NCI-H748 (cell line): ENCODE measurements at regions not wholly inside any gene's neighbourhood (a gene's known extent, or its start where the extent isn't known, plus 50 kb on each side); places are given as distances from the start of the nearest gene placed in this dataset.

Experiments
- DNase-seq: peaks from one replicate; lab custom pipeline; 2025; ENCODE audit not compliant: unreplicated experiment; lab: John Stamatoyannopoulos, UW

DNA sequence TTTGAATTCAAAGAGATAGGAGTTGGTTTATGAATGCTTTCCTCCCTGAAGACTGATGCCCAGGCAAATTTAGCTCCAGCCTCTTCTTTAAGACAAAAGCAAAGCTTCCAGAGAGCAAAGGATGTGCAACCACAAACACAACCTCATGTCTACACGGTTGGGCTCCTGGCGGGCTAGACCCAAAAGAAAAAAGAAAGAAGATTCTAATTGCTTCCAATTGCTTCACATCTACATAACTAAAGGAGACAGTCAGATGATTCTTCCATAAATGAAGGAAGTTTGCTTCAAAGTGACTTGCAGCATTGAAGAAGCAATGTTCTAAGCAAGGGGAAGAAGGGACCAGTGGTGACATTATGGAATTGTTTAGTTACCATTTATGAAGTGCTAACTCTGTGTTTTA lies 1603.0 kb upstream of the TENM3 start:
- DNase-seq: no peak

DNA sequence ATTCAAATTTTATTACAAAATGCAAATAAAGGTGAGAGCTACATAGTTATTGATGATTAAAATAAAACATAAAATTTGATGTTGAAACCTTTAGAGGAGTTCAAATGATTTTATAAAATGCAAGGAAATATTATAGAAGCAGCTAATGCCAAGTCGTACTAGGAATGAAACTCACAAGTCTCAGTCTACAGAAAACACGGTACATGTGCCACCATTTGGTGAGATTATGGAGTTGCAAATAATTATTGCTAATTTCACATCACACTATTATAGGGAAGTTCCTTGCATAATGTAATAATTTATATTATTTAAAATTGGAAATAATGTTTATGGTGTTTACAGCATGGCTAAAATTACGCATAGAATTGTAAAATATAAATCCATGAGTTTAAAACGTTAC lies 1601.7 kb upstream of the TENM3 start:
- no peak for DNase-seq

DNA sequence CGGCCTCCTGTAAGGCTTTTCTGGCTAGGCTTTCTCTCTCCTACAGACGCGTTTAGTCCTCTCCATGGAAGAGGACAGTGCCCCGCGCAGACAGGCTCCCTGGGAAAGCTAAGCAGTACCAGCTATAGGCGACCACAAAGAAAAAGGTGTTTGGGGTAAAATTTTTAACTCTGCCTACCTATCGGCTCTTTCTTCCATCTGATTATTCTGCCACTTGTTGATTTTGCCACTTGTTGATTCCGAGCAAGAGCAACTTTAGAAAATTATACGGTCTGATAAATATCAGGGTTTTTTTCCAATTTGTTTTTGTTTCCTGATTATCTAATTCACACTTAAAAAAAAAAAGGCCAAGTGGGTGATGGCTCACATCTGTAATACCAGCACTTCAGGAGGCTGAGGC lies 1600.5 kb upstream of the TENM3 start:
- no peak for DNase-seq

DNA sequence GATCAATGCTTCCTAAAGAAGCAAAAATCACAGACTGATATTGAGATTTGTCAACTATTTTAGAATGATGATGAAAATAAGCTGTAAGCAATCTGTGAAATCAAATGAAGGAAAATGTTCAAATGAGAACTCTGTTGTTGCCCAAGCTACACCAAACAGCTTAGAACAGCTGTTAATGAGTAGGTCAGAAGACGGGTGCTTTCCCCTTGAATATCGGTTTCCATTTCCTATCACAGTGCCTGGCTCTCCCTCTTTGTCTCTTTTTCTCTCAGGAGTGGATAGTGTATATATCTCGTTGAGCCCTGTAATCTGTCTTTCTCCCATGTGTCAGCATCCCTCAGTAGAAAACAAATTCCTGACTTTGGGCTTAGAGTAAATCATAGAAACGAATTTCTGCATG lies 1592.9 kb upstream of the TENM3 start:
- DNase-seq: no peak

DNA sequence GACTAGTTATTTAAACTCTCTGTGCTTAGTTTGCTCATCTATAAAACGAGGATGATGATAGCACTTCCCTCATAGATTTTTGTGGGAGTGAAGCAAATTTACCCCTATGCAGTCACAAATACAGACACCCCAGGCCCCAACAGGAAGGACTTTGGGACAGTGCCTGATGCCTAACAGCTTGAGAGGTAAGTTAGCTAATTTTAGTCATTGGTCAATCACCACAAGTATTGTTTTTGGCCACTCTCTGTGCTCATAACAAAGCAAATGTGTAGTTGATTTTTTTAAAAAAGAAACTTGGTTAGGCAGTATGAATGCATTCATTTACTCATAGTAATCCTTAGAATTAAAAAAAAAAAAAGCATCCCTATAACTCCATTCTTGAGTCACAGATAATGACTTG lies 1590.7 kb upstream of the TENM3 start:
- no peak for DNase-seq

DNA sequence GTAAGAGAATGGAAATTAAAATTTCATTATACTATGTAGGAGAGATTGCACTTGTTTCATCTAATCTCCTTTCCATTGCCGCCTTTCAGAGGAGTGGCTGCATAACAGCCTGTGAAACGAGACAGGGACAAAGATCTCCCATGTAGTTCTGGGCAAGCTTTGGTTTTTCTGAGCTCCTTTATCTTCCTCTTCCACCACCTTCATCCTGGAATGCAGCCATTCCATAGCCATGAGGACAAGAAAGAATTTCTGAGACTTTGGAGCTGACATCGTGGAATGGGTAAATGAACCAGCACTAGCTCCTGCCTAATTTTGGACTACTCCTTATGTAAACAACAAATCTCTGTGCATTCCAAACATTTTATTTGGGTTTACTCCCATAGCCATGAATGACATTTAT lies 1587.3 kb upstream of the TENM3 start:
- DNase-seq: no peak

DNA sequence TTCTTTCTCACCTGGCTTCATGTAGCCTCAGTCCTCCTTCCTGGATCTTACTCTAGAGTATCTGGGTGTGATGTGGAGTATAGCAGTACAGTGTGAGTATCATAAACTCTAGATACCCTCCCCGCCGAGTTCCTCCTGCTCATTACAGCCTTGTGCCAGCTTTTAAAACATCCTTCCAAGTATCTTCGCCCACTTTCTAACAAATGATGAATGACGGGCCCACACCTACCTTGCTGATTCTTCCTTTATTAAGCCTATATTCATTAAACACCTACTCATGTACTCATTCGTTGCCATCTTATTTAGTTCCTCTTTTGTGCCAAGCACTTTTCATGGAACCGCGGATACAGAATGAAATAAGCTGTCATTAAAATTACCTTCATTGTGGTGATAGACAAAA lies 1585.3 kb upstream of the TENM3 start:
- DNase-seq: no peak

DNA sequence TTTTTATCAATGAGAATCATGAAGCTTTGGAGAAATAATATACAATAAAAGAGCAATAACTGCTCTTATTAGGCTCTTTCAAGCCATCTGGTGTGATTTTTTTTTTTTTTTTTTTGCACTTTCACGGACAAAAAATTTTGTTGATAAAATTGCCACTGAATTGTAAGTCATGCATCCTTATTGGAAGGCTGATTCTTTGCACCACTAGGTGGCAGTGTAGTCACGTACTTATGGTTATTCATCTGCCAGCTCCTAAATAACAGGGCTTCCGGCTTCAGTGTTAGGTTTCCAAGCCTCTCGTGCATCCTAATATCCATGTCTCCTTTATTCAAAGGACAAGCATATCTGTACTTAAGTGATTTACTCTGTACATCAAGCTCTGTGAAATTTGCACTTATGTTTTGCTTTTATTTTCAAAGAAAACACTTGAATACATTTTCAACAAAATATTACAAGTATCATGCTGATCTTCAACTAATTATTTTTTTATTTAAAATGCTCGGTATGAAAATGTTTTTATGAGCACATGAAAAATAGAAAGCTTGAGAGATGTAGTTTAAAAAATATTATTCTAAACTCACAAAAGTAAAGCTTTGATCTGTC lies 1578.3 kb upstream of the TENM3 start:
- DNase-seq: peak; percentile 91

DNA sequence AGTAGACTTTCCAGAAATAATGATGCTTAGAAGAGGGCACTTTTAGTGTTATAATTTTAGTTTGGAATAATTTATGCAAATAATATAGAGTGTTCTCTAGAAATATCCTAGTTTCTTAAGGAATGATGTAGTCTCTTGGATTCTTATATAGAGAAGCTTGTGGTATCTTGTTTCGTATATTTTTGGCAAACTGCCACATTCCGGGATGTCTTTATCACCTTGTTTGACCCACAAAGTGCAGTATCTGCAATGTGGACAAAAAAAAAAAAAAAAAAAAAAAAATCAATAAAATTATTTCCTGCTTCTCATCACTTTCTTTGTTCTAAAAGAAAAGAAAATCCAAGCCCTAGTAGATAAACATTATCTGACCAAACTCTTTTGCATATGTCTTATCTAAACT lies 1577.7 kb upstream of the TENM3 start:
- DNase-seq: peak; percentile 65

DNA sequence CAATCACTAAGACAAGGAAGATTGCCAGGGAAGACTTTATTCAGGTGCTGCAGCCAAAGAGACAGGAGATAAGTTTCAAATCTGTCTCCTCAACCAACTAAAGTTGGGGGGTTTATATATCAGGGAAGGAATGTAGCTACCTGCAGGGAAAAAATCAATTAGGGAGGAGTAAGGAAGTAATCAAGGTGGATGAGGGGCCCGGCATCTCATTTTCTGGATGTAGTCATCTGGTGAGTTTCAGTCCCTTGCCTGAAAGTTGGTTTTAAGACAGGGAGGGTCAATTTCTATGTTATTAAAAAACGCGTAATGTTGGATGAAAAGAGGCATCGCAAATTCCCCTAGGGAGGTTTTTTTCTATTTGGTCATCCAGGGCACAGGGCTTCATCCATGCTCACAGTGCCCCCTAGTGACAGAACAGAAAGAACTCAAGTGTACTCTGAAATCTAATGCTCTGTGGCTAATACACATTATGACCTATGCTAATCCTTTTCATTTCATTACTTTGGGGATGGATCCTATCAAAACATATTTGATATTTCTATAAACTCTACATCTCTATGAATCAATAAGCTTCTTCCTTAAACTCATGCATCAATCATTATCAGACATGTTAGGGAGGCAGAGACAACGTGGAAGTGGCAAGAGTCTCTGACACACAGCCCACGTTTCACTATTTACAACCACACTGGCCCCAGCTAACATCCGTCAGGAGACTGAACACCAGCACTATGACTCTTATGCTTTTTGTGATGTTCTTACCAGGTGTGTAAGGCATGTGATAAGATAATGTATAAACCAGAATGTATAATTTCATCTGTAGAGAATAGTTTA lies 1577.0 kb upstream of the TENM3 start:
- DNase-seq: peak; percentile 75

DNA sequence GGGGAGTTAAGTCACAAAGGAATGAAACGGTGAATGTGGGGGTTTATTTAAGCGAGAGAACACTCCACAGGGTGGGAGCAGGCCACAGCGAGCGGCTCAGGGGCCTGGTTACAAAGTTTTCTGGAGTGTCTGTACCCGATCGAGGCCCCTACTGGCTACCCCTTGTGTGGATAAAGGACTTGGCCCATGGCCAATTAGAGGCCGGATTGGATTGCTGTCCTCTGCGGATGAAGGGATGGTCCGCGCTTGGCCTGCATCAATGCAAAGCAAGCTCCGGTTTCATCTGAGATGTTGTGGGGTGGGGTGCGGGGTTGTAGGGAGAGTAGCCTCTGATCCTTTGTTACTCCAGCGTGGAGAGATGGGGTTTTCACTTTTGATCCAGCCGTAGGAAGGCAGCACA lies 1574.5 kb upstream of the TENM3 start:
- no peak for DNase-seq

DNA sequence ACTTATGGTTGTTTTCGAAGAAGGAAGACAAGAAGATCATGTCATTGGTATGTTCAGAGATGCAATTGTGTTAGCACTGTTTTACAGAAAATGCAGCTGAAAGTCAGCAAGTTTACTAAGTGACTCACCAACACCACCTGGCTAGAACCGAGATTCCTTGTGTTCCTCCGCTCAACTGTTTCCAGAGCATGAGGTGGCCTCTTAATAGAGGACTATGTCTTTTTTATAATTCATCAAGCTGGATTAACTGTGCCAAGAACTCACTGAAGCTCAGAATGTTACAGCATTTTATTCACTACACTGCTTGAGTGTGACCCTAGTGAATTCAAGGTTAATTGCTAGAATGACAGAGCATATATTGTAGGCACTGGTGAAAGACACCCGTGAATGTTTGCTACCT lies 1573.5 kb upstream of the TENM3 start:
- no peak for DNase-seq

DNA sequence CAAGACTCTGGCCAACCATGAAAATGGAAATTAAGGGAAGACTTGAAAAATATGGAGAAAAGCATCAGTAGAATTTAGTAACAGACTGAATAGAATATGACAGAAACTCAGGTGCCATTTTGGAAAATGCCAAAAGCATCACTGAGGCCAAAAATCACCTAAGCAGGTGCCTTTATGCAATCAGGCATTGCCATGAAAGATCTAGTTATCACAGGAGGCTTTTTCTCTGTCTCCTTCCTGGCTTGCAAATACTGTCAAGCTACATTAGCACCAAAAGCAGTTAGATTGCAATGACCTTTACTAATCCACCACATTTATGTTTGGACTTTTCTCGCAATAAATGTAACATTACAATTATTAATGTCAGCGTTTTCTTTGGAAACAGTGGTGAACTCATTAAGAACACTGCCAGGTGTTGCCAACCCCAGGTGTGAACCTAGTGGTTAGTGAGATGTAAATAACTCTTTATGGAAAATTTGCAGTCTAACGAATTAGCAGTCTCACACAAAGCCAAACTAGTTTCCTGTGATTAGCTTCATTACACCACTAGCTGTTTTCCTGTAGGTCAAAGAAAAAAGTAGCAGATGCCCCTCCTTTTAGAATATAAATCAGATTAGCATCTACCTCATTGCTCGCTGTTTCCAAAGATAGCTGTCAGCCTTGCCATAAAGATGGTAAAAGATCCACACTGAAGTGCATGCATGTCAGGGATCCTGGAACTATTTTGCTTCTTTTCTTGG lies 1568.4 kb upstream of the TENM3 start:
- DNase-seq: peak; percentile 64

DNA sequence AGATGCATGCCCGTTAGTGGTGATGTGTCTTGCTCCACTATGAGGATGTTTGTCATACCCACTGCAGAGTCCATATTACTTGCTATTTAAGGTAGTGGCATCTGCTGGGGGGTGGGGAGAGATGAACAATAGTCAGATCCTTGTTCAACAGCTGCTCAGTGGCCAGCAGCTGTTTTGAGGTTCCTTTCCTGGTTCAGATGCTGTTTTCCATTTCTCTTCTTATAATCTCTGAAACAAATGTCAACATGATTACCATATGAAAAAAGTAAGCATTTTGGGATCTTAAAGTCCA lies 1567.9 kb upstream of the TENM3 start:
- DNase-seq: peak; percentile 72

DNA sequence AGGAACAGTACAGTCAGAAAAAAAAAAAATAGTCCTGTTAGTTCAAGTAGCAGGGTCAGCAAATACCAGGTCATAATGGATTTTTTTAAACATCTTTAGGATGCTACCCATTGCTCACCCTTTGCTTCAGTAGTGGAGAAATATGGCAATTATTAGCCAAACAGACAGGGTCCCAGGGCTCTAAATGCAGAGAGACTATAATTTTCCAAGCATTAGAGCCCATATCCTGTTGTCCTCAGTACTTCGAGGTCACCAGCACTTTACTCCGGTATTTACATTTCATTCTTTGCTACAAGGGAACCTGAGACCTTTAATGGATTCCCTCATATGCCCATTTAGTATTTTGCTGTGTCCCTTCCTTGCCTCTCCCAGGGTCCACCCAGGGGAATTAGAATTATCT lies 1562.9 kb upstream of the TENM3 start:
- DNase-seq: peak; percentile 87

DNA sequence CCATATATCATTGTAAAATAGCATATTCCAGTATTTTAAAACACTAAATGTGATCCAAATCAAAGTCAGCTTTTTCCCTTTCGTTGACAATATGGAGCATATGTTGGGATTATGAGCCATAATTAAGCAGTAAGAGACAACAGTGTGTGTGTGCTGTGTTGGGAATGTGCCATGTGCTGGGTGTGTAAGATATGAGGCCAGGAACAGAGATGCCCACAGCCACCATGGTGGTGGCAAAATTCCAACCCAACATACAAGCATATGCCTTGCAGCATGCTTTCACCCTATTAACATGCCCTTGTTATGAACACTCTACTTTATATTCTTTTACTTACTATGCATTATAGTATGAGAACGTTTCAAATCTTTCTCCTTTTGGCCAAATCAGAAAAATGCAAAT lies 1560.4 kb upstream of the TENM3 start:
- DNase-seq: no peak

DNA sequence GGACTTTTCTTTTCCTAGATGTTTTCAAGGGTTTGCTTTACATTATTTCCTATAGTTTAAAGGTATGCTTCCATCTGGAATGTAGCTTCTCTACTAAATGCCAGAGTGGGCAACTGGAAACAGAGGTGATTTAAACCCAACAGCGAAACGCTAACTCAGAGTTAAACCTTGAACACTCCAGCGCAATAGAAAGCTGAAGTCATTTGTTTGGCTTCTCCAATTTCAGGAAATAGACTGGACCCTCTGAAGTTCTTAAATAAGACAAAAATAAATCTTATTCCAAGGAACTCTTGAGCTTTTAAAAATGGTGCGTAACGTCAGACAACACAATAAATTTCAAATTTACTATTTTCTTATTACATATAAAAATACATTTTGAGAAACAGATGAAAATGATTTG lies 1560.0 kb upstream of the TENM3 start:
- no peak for DNase-seq

DNA sequence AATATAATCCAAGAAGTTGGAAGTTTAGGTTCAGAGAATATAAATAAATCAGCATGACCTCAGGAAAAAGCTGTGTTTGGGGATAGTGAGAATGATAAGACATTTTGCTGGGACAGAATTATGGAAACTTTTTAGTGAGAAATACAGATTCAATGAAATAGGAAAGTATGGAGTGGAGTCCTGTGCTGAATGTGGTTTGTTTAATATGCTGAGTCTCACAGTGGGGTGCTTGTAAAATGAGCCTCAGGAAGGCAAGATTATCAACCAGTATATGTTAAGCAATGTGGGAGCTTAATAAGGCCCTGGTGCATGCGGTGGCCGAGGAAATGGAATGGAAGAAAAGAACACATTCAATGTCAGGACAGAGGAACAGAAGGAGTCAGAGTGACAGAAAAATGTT lies 1554.7 kb upstream of the TENM3 start:
- DNase-seq: no peak

DNA sequence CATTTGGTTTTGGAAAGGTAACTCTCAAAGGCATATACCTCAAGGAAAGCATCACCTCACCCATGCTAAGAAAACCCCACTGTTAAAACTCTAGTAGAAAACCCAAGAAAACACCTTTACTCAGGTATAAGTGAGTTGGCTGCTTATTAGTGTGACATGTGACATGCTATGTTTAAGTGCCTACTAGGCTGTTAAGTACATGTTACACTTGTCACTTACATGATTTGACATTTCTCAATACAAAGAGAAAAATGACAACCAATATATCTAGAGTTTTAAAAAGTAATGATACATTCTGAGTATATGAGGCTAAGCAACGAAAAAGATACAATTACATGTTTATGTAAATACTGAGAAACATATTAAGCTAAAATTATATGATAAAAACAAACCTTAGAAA lies 1548.3 kb upstream of the TENM3 start:
- no peak for DNase-seq

DNA sequence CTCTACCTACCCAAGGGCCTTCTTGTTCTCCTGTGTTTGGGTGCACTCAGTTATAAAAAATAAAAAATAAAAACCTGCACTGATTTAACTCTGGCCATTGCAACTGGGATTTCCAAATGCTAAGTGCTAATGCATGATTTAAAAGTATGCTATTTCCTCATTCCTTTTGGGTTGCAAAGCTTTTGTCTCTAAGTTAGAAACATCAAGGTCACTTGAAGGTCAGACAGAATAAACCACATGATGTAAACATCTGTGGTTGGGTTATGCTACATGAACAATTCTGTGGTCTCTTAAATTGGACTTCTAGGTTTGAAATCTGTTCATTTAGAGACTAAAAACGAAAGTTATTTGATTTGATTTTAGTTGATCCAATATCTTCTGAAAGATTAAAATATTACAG lies 1547.4 kb upstream of the TENM3 start:
- DNase-seq: no peak

DNA sequence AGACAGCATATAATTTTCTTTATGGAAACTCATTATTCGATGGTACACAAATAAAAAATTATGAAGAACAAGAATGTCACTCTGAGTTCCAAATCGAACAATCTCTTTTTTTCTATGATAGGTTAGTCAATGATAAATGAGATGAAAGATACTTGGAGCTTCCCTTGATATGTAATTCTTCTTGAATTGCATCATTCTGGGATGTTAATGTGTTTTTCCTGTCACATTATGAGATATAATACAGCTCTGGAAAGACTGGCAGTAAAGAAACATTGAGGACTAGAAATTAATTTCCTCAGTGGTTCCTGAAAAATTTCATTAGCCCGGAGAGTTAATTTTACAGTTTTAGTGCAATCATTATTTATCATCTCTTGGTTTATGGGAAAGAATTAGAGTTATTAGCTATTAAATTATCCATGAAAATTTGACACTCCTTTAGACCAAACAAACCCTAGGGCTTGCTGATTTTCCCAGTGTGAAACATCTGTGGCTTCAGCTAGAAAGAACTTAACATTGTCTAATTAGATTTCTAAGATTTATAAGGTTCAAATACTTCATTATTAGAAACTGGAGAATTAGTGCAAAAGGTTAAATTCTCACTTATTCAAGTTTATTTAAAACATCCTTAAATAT lies 1546.6 kb upstream of the TENM3 start:
- DNase-seq: no peak
